Muscle layer of colon (tissue), 2 donors: ENCODE measurements at regions not wholly inside any gene's neighbourhood (a gene's known extent, or its start where the extent isn't known, plus 50 kb on each side); places are given as distances from the start of the nearest gene placed in this dataset.

Experiments
- H3K27ac ChIP-seq: one replicate; pipeline ENCODE4 v1.7.0; 2013; ENCODE audit warnings: low read depth, mild to moderate bottlenecking, low read length, moderate library complexity
- H3K27me3 ChIP-seq, 2 donors: one replicate each; pipeline ENCODE4 v1.7.0; 2013; ENCODE audit warnings: low read length in 2 of 2, mild to moderate bottlenecking in 2 of 2; ENCODE audit not compliant: insufficient read depth in 2 of 2, control insufficient read depth in 1 of 2
- H3K36me3 ChIP-seq: one replicate; pipeline ENCODE4 v1.7.0; 2013; ENCODE audit warnings: mild to moderate bottlenecking, low read length; ENCODE audit not compliant: insufficient read depth
- H3K4me1 ChIP-seq: one replicate; pipeline ENCODE4 v1.7.0; 2013; ENCODE audit warnings: mild to moderate bottlenecking, low read length; ENCODE audit not compliant: insufficient read depth
- H3K4me3 ChIP-seq, 2 donors: one replicate each; pipeline ENCODE4 v1.7.0; 2013; ENCODE audit warnings: low read length in 2 of 2, low read depth in 1 of 2, mild to moderate bottlenecking in 1 of 2, moderate library complexity in 1 of 2
- H3K9ac ChIP-seq: one replicate; pipeline ENCODE4 v1.7.0; 2013; ENCODE audit warnings: low read length
- H3K9me3 ChIP-seq: one replicate; pipeline ENCODE4 v1.7.0; 2013; ENCODE audit warnings: mild to moderate bottlenecking, low read length
- donor health status: abdominal sarcoma.
- donor health status: Adenocarcinoma of cecum.

DNA sequence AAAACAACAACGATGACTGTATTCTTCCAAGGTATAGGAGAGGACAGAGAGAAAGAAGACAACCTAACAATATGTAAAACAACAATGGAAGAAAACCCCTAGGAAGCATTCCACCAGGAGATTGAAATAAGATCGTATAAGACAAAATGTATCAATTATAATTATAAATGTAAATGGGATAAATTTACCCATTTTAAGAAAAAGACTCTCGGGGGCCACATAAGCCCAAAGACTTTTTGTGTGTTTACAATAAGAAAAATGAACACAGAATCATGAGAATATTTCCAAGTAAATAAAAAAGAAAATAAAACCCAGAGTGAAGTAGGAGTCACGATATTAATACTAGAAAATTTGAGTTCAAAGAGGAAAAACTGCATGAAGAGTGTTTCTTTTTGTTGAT lies 126.4 kb downstream of the ASB1 start:
- Histone ChIP-seq H3K4me3 (no peak overlapping the region), H3K9me3 (peaks cover 5% of the 10 kb centered on the region), H3K27me3 (no peaks in the 10 kb centered on the region), H3K4me1 (no peaks in the 10 kb centered on the region), H3K36me3 (no peaks in the 10 kb centered on the region), H3K9ac (no peak overlapping the region), H3K27ac (no peak overlapping the region)

DNA sequence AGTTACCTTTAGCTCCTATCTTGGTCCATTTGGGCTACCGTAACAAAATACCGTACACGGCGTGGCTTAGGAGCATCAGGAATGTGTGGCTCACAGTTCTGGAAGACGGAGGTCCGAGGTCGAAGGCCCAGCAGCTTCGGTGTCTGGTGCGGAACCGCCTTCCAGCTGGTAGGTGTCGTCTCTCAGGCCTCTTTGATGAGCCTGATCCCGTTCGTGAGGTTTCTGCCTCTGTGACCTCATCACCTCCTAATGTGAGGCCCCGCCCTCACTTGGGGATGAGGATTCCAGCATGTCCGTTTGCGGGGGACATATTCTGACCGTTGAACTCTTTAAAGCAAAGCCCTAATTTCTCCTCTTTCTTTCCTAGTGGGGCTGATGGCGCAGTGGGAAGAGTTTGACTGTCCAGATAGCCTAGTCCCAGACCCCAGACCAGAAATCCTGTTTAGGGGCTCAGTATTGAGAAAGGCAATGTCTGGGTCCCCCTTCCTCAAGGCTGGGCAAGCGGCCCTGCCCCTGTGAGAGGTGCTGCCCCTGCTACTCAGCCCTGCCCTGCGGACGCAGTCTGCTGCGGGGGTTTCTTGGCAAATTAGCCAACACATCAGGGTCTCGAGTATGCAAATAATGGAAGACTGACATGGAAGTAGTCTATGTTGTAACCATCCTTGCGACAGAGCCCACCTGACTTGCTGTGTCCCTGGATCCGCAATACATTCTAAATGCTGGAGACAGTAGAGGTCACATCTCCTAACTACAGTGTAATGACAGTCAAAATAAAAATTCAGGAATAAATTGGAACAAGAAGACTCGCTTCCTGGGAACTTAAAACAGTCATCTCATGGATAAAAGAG lies 128.0 kb downstream of the ASB1 start:
- H3K36me3 ChIP-seq = no peaks in the 10 kb centered on the region
- no peak overlapping the region for H3K9ac ChIP-seq
- no peak overlapping the region for H3K27ac ChIP-seq
- no peak overlapping the region for H3K4me3 ChIP-seq
- peaks cover 5% of the 10 kb centered on the region for H3K9me3 ChIP-seq
- no peaks in the 10 kb centered on the region for H3K27me3 ChIP-seq
- no peaks in the 10 kb centered on the region for H3K4me1 ChIP-seq

DNA sequence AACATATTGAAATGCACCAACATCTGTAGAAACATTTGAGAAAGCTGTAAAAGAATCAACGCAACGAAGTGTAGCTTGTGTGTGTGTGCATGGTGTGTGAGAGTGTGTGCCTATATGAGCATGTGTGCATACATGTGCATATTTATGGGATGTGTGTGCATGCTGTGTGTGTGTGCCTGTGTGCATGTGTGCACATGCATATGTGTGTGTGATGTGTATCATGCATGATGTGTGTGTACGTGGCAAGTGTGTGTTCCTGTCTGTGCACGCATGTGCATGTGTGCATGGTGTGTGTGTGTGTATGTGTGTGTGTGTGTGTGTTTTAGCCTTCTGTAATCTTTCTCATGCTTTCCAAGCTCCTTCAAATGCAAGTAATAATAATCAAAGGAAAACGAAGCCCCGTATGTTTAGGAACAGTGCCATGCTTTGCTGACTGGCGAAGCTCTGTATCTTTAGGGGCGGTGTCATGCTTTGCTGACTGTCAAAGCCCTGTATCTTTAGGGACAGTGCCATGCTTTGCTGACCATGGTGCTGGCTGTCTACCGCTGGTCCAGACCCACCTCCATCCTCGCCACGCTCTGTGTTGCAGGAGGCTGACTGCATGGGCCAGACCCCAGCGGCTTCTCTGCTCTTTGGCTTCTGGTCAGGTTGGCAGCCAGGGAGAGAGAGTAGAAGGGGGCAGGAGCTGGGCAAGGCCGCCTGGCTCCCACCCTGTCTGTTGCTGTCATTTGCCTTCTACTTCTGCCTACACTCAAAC lies 129.2 kb downstream of the ASB1 start:
- no peak overlapping the region for H3K27ac ChIP-seq
- H3K9me3 ChIP-seq = peaks cover 5% of the 10 kb centered on the region
- no peak overlapping the region for H3K4me3 ChIP-seq
- H3K4me1 ChIP-seq = no peaks in the 10 kb centered on the region
- no peaks in the 10 kb centered on the region for H3K36me3 ChIP-seq
- H3K9ac ChIP-seq = no peak overlapping the region
- no peaks in the 10 kb centered on the region for H3K27me3 ChIP-seq

- H3K9ac ChIP-seq = no peak overlapping the region
Measured at GRCh38 chr2:238557431-238557830, 130.7 kb downstream of the ASB1 start.

GRCh38 chr2:238557936-238558335 lies 131.2 kb downstream of the ASB1 start:
- Histone ChIP-seq H3K4me3 (no peak overlapping the region), H3K4me1 (no peaks in the 10 kb centered on the region), H3K9me3 (no peaks in the 10 kb centered on the region), H3K27me3 (no peaks in the 10 kb centered on the region), H3K27ac (no peak overlapping the region), H3K36me3 (no peaks in the 10 kb centered on the region), H3K9ac (no peak overlapping the region)

More at GRCh38 chr2:238557431-238557830, 130.7 kb downstream of the ASB1 start:
- Histone ChIP-seq H3K4me3 (no peak overlapping the region), H3K36me3 (no peaks in the 10 kb centered on the region), H3K9me3 (no peaks in the 10 kb centered on the region), H3K4me1 (no peaks in the 10 kb centered on the region), H3K27me3 (no peaks in the 10 kb centered on the region), H3K27ac (no peak overlapping the region)

- H3K4me1 ChIP-seq = no peaks in the 10 kb centered on the region
- H3K27me3 ChIP-seq = no peaks in the 10 kb centered on the region
- no peak overlapping the region for H3K9ac ChIP-seq
- no peak overlapping the region for H3K4me3 ChIP-seq
- no peak overlapping the region for H3K27ac ChIP-seq
- H3K9me3 ChIP-seq = no peaks in the 10 kb centered on the region
- no peaks in the 10 kb centered on the region for H3K36me3 ChIP-seq
Measured at GRCh38 chr2:238558456-238559099, 131.9 kb downstream of the ASB1 start.

DNA sequence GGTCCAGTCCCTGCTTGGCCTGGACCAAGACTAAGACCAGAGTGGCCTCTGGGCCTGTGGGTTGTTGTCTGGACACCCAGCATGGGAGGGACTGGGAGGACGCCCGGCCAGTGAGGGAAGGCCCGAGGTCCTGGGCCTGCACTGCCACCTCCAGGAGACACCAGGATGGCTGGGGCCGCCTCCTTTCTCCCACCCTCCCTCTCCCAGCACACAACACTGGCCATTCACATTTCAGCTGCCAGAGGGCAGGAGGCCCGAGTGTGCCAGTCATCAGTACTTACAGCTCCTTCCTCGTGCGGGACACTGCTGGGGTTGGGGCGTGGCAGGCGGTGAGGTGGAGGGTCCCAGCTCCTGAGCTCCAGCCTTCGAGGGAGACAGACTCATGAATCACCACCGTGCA lies 133.5 kb downstream of the ASB1 start:
- no peaks in the 10 kb centered on the region for H3K4me1 ChIP-seq
- H3K4me3 ChIP-seq = no peak overlapping the region
- H3K27ac ChIP-seq = no peak overlapping the region
- H3K9ac ChIP-seq = no peak overlapping the region
- no peaks in the 10 kb centered on the region for H3K9me3 ChIP-seq
- no peaks in the 10 kb centered on the region for H3K36me3 ChIP-seq
- no peaks in the 10 kb centered on the region for H3K27me3 ChIP-seq

DNA sequence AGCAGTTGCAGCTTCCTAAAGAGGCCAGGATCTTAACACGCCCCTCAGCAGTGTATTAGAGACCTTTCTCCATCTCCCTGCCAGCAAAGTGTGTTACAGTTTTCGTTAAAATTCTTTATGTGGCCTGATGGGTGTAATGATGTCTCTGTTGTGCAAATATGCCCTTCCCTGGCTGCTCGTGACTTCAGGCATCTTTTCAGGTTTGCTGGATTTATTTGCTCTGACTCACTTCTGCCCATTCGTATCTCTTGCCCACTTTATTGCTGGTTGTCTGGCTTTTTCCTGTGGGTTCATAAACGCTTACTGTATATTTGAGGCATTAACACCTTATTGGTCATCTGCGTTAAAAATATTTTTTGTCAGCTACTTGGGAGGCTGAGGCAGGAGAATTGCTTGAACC lies 134.5 kb downstream of the ASB1 start:
- H3K9ac ChIP-seq = no peak overlapping the region
- H3K4me1 ChIP-seq = no peaks in the 10 kb centered on the region
- no peaks in the 10 kb centered on the region for H3K9me3 ChIP-seq
- H3K27me3 ChIP-seq = no peaks in the 10 kb centered on the region
- H3K4me3 ChIP-seq = no peak overlapping the region
- H3K36me3 ChIP-seq = no peaks in the 10 kb centered on the region
- no peak overlapping the region for H3K27ac ChIP-seq

- no peaks in the 10 kb centered on the region for H3K4me1 ChIP-seq
- H3K9me3 ChIP-seq = no peaks in the 10 kb centered on the region
- H3K27ac ChIP-seq = no peak overlapping the region
- H3K36me3 ChIP-seq = no peaks in the 10 kb centered on the region
- no peak overlapping the region for H3K9ac ChIP-seq
- H3K4me3 ChIP-seq = no peak overlapping the region
- no peaks in the 10 kb centered on the region for H3K27me3 ChIP-seq
Measured at GRCh38 chr2:238562446-238562845, 135.7 kb downstream of the ASB1 start.

GRCh38 chr2:238563551-238563950 lies 136.8 kb downstream of the ASB1 start:
- Histone ChIP-seq H3K27me3 (no peaks in the 10 kb centered on the region), H3K9me3 (no peaks in the 10 kb centered on the region), H3K9ac (no peak overlapping the region), H3K27ac (no peak overlapping the region), H3K4me3 (no peak overlapping the region), H3K4me1 (no peaks in the 10 kb centered on the region), H3K36me3 (no peaks in the 10 kb centered on the region)

- H3K9me3 ChIP-seq = no peaks in the 10 kb centered on the region
- no peak overlapping the region for H3K4me3 ChIP-seq
- H3K27ac ChIP-seq = no peak overlapping the region
- no peaks in the 10 kb centered on the region for H3K4me1 ChIP-seq
- H3K27me3 ChIP-seq = no peaks in the 10 kb centered on the region
- H3K36me3 ChIP-seq = no peaks in the 10 kb centered on the region
- H3K9ac ChIP-seq = no peak overlapping the region
Measured at GRCh38 chr2:238564286-238564920, 137.7 kb downstream of the ASB1 start.
